ENCODE measurements at regions not wholly inside any gene's neighbourhood (a gene's known extent, or its start where the extent isn't known, plus 50 kb on each side); places are given as distances from the start of the nearest gene placed in this dataset.

DNA sequence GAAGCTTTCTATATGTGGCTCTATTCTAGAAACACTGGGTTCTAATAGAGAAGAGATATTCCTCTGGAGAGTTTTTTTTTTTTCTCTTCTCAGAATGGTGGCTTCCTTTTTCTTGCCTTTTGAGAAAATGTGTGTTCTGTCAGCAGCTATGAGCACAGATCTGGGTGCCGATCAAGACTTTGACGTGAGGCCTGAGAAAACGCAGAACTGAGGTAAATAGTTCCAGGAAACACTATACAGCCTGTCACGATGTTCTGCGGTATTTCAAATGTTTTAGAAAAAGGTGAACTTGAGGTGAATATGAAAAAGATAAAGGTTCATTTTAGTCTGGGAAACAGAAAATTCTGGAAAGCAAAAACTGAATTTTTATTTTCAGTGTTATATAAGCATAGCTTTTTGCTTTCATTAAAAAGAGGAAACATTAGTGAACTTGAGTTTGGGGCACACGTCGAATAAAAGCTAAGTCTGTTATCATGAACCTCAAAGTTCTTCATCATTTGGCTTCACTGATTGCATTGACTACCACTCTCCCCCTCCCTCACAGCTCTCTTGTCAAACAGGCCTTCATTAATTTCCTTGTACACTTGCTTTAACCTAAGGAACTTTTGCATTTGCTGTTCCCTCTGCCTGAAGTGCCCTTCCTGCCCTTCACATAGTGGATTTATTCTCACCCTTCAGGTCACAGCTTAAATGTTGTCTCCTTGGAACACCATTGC, 265.1 kb downstream of the NFKBIZ start:
- H3K4me3 ChIP-seq (ENCODE audit: low read depth, low read length), result no peak overlapping the region
- H3K27ac ChIP-seq (ENCODE audit: low read depth, low read length), result no peak overlapping the region
- ChIA-PET POLR2A (no interaction called here), CTCF (interaction anchor here (1.2 to 1.9 kb wide), 2 partner anchors 30 to 115 kb away, joined by 4 to 5 read pairs; no protein-coding TSS in a partner anchor)
- TF ChIP-seq, protein P1, sequence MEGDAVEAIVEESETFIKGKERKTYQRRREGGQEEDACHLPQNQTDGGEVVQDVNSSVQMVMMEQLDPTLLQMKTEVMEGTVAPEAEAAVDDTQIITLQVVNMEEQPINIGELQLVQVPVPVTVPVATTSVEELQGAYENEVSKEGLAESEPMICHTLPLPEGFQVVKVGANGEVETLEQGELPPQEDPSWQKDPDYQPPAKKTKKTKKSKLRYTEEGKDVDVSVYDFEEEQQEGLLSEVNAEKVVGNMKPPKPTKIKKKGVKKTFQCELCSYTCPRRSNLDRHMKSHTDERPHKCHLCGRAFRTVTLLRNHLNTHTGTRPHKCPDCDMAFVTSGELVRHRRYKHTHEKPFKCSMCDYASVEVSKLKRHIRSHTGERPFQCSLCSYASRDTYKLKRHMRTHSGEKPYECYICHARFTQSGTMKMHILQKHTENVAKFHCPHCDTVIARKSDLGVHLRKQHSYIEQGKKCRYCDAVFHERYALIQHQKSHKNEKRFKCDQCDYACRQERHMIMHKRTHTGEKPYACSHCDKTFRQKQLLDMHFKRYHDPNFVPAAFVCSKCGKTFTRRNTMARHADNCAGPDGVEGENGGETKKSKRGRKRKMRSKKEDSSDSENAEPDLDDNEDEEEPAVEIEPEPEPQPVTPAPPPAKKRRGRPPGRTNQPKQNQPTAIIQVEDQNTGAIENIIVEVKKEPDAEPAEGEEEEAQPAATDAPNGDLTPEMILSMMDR (IDR thresholded peaks at IDR 0.05; ENCODE audit: low read depth, low read length), result no peak
- H3K27me3 ChIP-seq (ENCODE audit: control insufficient read depth, insufficient read depth, low read length), result no peaks in the 10 kb centered on the region
- no peaks in the 10 kb centered on the region for H3K9me3 ChIP-seq (ENCODE audit: control insufficient read depth, insufficient read depth, low read length)
- DNase-seq (ENCODE audit: low read depth, low spot score), result no peak

DNA sequence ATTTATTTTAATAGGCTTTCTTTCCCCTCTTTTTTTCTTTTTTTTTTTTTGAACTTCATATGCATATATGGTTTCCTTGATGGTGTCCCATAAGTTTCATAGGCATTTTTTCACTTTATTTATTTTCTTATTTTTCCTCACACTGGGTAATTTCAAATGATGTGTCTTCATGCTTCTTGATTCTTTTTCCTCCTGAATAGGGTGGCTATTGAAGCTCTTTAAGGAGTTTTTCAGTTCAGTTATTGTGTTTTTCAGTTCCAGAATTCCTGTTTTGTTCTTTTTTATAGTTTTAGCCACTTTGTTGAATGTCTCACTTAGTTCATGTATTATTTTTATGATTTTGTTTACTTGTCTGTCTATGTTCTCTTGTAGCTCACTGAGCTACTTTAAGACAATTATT, 273.2 kb downstream of the NFKBIZ start:
- H3K9me3 ChIP-seq (ENCODE audit: control insufficient read depth, insufficient read depth, low read length), result peaks cover 8% of the 10 kb centered on the region
- H3K27ac ChIP-seq (ENCODE audit: low read depth, low read length), result no peak overlapping the region
- TF ChIP-seq, protein P1 (IDR thresholded peaks at IDR 0.05; ENCODE audit: low read depth, low read length), result no peak
- H3K27me3 ChIP-seq (ENCODE audit: control insufficient read depth, insufficient read depth, low read length), result no peaks in the 10 kb centered on the region
- ChIA-PET CTCF (no interaction called here), POLR2A (no interaction called here)
- no peak overlapping the region for H3K4me3 ChIP-seq (ENCODE audit: low read depth, low read length)
- DNase-seq (ENCODE audit: low read depth, low spot score), result no peak

DNA sequence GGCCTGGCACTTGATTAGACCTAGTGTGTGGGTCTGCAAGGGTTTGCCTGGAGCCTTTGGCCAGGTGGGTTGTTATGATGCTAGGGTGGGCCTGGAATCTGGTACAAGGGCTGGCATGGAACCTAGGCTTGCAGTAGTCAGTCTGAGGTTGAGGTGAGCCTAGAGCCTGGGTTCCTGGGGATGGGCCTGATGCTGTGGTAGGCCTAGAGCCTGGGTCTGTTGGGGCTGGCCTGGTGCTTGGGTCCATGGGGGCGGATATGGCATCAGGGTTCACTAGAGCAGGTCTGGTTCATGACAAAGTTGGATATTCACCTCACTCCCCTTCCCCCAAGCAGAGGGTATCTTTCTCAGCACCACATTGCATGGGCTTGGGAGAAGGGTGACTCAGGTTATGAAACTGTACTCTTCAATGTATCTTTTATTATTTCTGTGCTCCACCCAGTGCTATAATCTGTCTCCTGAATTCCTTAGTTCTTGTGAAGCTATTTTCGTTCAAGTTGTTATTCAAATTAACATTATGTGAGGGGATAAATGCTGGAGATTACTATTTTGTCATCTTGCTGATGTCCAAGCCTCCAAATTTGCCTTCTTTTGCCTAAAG, 274.4 kb downstream of the NFKBIZ start:
- DNase-seq (ENCODE audit: low read depth, low spot score), result no peak
- TF ChIP-seq, protein P1 (IDR thresholded peaks at IDR 0.05; ENCODE audit: low read depth, low read length), result no peak
- ChIA-PET CTCF (no interaction called here), POLR2A (no interaction called here)
- H3K9me3 ChIP-seq (ENCODE audit: control insufficient read depth, insufficient read depth, low read length), result peaks cover 8% of the 10 kb centered on the region
- H3K27me3 ChIP-seq (ENCODE audit: control insufficient read depth, insufficient read depth, low read length), result no peaks in the 10 kb centered on the region
- H3K27ac ChIP-seq (ENCODE audit: low read depth, low read length), result no peak overlapping the region
- no peak overlapping the region for H3K4me3 ChIP-seq (ENCODE audit: low read depth, low read length)

DNA sequence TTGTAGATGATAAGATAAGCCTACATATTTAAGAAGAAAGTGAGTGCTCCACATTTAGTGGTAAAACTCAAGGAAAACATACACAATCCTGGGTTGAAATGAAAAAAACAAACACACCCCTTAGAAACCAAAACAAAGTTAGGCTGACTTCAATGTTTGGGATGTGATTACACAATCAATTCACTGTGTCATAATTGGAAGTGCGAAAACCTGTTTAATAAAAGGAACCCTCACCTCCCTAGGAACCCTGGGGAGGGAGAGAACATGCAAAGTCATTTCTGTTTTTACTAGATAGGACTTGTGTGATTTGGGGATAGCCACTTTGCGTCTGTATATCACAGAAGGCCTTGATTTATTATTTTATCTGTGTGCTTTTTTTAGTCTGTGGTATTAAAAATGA, 275.0 kb downstream of the NFKBIZ start:
- Histone ChIP-seq H3K9me3 (ENCODE audit: control insufficient read depth, insufficient read depth, low read length) (peaks cover 8% of the 10 kb centered on the region), H3K4me3 (ENCODE audit: low read depth, low read length) (no peak overlapping the region), H3K27me3 (ENCODE audit: control insufficient read depth, insufficient read depth, low read length) (no peaks in the 10 kb centered on the region), H3K27ac (ENCODE audit: low read depth, low read length) (no peak overlapping the region)
- POLR2A ChIA-PET, result no interaction called here
- DNase-seq (ENCODE audit: low read depth, low spot score), result no peak
- CTCF ChIA-PET, result no interaction called here
- TF ChIP-seq, protein P1 (IDR thresholded peaks at IDR 0.05; ENCODE audit: low read depth, low read length), result no peak

DNA sequence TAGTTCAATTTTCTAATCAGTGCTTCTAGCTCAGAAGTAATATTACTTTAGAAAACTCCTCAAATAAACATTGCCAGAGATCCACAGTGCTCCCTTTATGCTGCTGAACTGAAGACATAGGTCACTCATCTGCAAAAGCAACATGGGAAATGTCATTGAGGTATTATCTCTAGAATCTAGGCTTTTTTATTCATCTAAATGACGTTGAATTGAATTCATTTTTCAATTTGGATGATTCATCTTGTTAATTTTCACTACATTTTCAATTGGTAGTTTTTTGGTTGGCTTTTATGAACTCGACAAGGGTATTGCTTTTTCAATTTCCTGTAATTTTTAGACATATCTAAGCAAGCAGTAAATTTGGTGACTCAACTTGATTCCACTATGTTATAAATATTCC, 275.4 kb downstream of the NFKBIZ start:
- CTCF ChIA-PET, result no interaction called here
- Histone ChIP-seq H3K27me3 (ENCODE audit: control insufficient read depth, insufficient read depth, low read length) (no peaks in the 10 kb centered on the region), H3K9me3 (ENCODE audit: control insufficient read depth, insufficient read depth, low read length) (peaks cover 8% of the 10 kb centered on the region), H3K27ac (ENCODE audit: low read depth, low read length) (no peak overlapping the region), H3K4me3 (ENCODE audit: low read depth, low read length) (no peak overlapping the region)
- no peak for DNase-seq (ENCODE audit: low read depth, low spot score)
- TF ChIP-seq, protein P1 (IDR thresholded peaks at IDR 0.05; ENCODE audit: low read depth, low read length), result no peak
- POLR2A ChIA-PET, result no interaction called here

All from AG04450 (cell line).